Glutamatergic neuron (in vitro differentiated cells): ENCODE measurements at regions not wholly inside any gene's neighbourhood (a gene's known extent, or its start where the extent isn't known, plus 50 kb on each side); places are given as distances from the start of the nearest gene placed in this dataset.

Experiments used
- DNase-seq: peaks from one replicate; pipeline ENCODE4 v3.0.0; 2022
- H3K27ac Mint-ChIP-seq: one replicate; pipeline ENCODE4 v1.8.0; 2020; ENCODE audit warnings: mild to moderate bottlenecking, mixed read lengths, inconsistent platforms; ENCODE audit not compliant: unreplicated experiment
- H3K27me3 Mint-ChIP-seq: one replicate; pipeline ENCODE4 v1.8.0; 2020; ENCODE audit warnings: mild to moderate bottlenecking, moderate library complexity, mixed read lengths, inconsistent platforms; ENCODE audit not compliant: unreplicated experiment
- H3K36me3 Mint-ChIP-seq: one replicate; pipeline ENCODE4 v1.8.0; 2020; ENCODE audit warnings: mild to moderate bottlenecking, mixed read lengths, inconsistent platforms; ENCODE audit not compliant: unreplicated experiment
- H3K4me1 Mint-ChIP-seq: one replicate; pipeline ENCODE4 v1.8.0; 2020; ENCODE audit warnings: mild to moderate bottlenecking, low read depth, mixed read lengths, inconsistent platforms; ENCODE audit not compliant: unreplicated experiment
- H3K4me3 Mint-ChIP-seq: one replicate; pipeline ENCODE4 v1.8.0; 2020; ENCODE audit warnings: mild to moderate bottlenecking, mixed read lengths, inconsistent platforms; ENCODE audit not compliant: unreplicated experiment
- H3K9me3 Mint-ChIP-seq: one replicate; pipeline ENCODE4 v1.8.0; 2020; ENCODE audit warnings: mild to moderate bottlenecking, moderate library complexity, mixed read lengths, inconsistent platforms; ENCODE audit not compliant: unreplicated experiment
- TF ChIP-seq, protein P1 (sequence below): fragments of 200-600 bp; sonication (generic); IDR thresholded peaks from one replicate; pipeline ENCODE4 v1.5.0; 2021; ENCODE audit not compliant: partially characterized antibody, unreplicated experiment

DNA sequence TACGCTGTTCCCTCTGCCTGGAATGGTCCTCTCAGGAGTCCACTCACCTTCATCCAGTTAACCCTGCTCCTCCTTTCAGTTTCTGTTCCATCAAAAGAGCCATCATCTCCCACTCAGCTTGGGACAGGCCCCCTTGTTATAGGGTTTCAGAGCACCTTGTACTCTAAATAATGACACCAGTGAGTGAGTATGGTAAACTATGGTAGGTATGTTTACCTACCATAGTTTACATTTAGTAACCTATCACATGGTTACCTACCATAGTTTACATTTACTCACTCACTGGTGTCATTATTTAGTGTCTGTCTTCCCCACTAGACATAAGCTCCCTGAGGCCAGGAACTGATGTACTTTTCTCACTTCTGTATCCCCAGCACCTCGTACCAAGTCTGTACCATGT, 130.2 kb upstream of the SESN3 start:
- no peak overlapping the region for H3K27ac Mint-ChIP-seq
- DNase-seq = no peak
- peaks cover 4% of the 10 kb centered on the region for H3K9me3 Mint-ChIP-seq
- TF ChIP-seq, protein P1, sequence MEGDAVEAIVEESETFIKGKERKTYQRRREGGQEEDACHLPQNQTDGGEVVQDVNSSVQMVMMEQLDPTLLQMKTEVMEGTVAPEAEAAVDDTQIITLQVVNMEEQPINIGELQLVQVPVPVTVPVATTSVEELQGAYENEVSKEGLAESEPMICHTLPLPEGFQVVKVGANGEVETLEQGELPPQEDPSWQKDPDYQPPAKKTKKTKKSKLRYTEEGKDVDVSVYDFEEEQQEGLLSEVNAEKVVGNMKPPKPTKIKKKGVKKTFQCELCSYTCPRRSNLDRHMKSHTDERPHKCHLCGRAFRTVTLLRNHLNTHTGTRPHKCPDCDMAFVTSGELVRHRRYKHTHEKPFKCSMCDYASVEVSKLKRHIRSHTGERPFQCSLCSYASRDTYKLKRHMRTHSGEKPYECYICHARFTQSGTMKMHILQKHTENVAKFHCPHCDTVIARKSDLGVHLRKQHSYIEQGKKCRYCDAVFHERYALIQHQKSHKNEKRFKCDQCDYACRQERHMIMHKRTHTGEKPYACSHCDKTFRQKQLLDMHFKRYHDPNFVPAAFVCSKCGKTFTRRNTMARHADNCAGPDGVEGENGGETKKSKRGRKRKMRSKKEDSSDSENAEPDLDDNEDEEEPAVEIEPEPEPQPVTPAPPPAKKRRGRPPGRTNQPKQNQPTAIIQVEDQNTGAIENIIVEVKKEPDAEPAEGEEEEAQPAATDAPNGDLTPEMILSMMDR = no peak
- no peak overlapping the region for H3K4me3 Mint-ChIP-seq
- H3K36me3 Mint-ChIP-seq = no peaks in the 10 kb centered on the region
- no peaks in the 10 kb centered on the region for H3K27me3 Mint-ChIP-seq
- H3K4me1 Mint-ChIP-seq = peaks cover 26% of the 10 kb centered on the region

DNA sequence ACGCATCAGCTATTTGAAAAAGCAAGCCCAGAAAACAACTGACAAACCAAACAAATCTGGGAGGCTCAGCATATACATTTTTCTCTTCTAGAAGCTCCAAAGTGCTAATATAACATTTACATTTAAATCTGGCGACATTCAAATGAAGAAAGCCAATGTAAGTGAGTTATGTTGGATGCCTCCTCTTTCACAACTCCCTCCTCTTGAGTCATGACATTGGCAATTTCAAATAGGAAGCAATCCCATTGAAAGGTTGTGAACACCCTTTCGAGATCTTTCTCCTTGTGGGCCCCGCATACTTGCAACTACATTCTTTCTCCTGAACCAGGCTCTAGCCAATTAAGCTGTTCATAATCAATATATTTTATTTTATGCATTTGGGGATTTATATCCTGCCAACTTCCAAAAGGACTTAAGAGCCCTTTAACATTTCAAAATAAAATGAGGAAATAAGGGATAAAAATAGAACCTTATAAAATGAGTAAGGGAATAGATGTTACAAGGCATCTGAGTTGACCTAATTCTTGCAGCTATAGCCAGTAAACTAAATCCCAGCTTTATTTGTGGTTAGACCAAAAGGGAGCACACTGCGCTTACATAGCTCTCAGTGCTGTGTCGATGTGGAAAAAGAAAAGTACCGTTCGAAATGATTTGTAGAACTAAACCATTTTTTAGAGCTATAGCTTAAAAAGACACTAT, 129.5 kb upstream of the SESN3 start:
- H3K4me3 Mint-ChIP-seq = no peak overlapping the region
- peaks cover 4% of the 10 kb centered on the region for H3K9me3 Mint-ChIP-seq
- H3K36me3 Mint-ChIP-seq = no peaks in the 10 kb centered on the region
- H3K4me1 Mint-ChIP-seq = peaks cover 30% of the 10 kb centered on the region
- TF ChIP-seq, protein P1 = no peak
- no peak for DNase-seq
- H3K27ac Mint-ChIP-seq = no peak overlapping the region
- no peaks in the 10 kb centered on the region for H3K27me3 Mint-ChIP-seq

DNA sequence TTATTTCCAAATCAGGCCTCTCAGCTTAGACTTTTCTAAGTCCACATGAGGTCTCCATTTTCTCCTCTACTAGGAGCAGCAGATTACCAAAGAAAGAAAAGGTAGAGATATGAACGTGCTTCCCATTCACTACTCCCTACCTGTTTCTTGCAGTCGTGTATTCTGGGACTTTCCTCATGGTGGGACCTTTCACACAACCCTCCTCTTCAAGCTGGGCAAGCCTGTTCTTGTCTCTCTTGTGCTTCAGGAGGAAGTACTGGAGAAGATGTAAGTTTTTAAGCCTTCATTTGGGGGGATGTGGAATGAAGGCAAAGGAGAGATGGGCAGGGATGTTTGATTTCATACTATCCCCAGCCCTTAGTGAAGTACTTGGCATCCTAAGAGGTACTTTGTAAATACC, 128.8 kb upstream of the SESN3 start:
- peaks cover 4% of the 10 kb centered on the region for H3K9me3 Mint-ChIP-seq
- no peak for DNase-seq
- no peaks in the 10 kb centered on the region for H3K27me3 Mint-ChIP-seq
- H3K4me3 Mint-ChIP-seq = no peak overlapping the region
- H3K36me3 Mint-ChIP-seq = no peaks in the 10 kb centered on the region
- no peak overlapping the region for H3K27ac Mint-ChIP-seq
- TF ChIP-seq, protein P1 = no peak
- H3K4me1 Mint-ChIP-seq = peaks cover 31% of the 10 kb centered on the region

DNA sequence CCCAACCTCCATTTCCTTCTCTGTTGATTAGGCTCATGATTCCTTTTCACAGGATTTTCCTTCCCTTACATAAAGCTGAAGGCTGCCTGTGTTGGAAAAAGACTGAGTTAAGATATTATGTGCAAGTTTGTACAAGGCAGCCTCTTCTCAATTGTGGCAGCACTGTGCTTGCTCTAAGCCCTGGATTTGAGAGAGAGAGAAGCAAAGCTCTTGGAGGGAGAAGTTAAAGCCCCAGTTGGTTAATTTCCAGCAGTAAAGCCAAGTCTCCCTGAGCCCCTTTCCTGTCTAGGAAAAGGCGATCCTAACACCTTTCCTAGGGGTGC, 128.3 kb upstream of the SESN3 start:
- no peaks in the 10 kb centered on the region for H3K27me3 Mint-ChIP-seq
- no peak for DNase-seq
- TF ChIP-seq, protein P1 = no peak
- peaks cover 27% of the 10 kb centered on the region for H3K4me1 Mint-ChIP-seq
- no peak overlapping the region for H3K4me3 Mint-ChIP-seq
- H3K27ac Mint-ChIP-seq = no peak overlapping the region
- H3K9me3 Mint-ChIP-seq = peaks cover 3% of the 10 kb centered on the region
- no peaks in the 10 kb centered on the region for H3K36me3 Mint-ChIP-seq

DNA sequence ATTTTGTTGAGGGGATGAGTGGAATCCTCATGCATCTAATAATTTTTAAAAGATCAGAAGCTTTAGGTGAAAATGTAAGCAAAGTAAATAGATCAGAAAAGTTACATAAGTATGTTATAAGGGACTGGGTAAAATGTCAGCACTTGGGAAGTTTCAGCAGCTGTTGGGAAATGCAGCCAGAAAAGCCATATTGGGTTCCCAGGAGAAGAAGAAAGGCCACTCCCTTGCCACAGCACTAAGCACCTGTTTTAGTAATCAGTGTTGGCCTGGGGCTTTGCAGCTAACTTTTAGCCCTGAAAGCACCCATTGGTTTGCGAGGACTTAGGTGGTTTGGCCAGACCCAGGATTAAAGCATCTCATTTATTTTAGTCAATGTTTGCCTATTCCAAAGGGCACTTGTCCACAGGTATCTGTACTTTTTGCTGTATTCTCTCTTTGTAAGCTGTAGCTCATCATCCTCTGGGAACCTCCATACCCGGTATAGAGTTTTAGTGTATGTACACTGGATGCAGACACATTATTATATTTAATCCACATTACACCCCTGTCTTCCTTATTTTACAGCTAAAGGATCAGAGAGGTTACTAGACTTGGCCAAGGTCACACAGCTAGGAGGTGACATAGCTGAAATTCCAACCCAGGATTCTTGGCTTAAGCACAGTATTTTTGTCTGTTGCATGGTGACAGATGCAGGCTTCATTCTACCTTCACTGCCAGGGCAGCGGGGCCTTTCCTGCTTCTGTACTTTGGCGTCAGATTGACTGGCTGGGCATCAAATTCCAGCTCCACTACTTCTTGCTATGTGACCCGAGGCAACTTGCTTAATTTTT, 127.7 kb upstream of the SESN3 start:
- Mint-ChIP-seq H3K36me3 (no peaks in the 10 kb centered on the region), H3K4me1 (peaks cover 22% of the 10 kb centered on the region), H3K27me3 (no peaks in the 10 kb centered on the region), H3K27ac (no peak overlapping the region), H3K4me3 (no peak overlapping the region), H3K9me3 (peaks cover 2% of the 10 kb centered on the region)
- no peak for DNase-seq
- TF ChIP-seq, protein P1 = no peak
